Hindlimb muscle (tissue), 1 donor: ENCODE measurements at regions not wholly inside any gene's neighbourhood (a gene's known extent, or its start where the extent isn't known, plus 50 kb on each side); places are given as distances from the start of the nearest gene placed in this dataset.

Experiments used
- DNase-seq: peaks from one replicate; pipeline ENCODE4 v3.0.0-alpha.2; 2013

GRCh38 chr6:54718541-54719023 is 128.0 kb upstream of the FAM83B start:
- DNase-seq: no peak

GRCh38 chr6:54719131-54719530 is 127.4 kb upstream of the FAM83B start:
- DNase-seq: no peak

- no peak for DNase-seq
These were observed 126.9 kb upstream of the FAM83B start for GRCh38 chr6:54719633-54720032.

GRCh38 chr6:54722328-54722727 is 124.2 kb upstream of the FAM83B start:
- no peak for DNase-seq

GRCh38 chr6:54729716-54730115 is 116.9 kb upstream of the FAM83B start:
- no peak for DNase-seq

GRCh38 chr6:54730767-54731630 is 115.6 kb upstream of the FAM83B start:
- DNase-seq: no peak

GRCh38 chr6:54737247-54737646 is 109.3 kb upstream of the FAM83B start:
- DNase-seq: no peak

GRCh38 chr6:54747955-54748354 is 98.6 kb upstream of the FAM83B start:
- DNase-seq: no peak

GRCh38 chr6:54754406-54754805 is 92.2 kb upstream of the FAM83B start:
- DNase-seq: no peak

GRCh38 chr6:54758340-54758739 is 88.2 kb upstream of the FAM83B start:
- DNase-seq: no peak

GRCh38 chr6:54768494-54768893 is 78.1 kb upstream of the FAM83B start:
- DNase-seq: no peak

GRCh38 chr6:54770328-54770727 is 76.2 kb upstream of the FAM83B start:
- no peak for DNase-seq

GRCh38 chr6:54771968-54772367 is 74.6 kb upstream of the FAM83B start:
- DNase-seq: no peak

GRCh38 chr6:54772610-54773009 is 74.0 kb upstream of the FAM83B start:
- no peak for DNase-seq

- no peak for DNase-seq
These were observed 71.0 kb upstream of the FAM83B start for GRCh38 chr6:54775576-54775975.

- DNase-seq: no peak
These were observed 69.7 kb upstream of the FAM83B start for GRCh38 chr6:54776891-54777290.

- no peak for DNase-seq
These were observed 67.8 kb upstream of the FAM83B start for GRCh38 chr6:54778731-54779130.

- DNase-seq: no peak
These were observed 62.6 kb upstream of the FAM83B start for GRCh38 chr6:54784011-54784410.

- DNase-seq: no peak
These were observed 60.4 kb upstream of the FAM83B start for GRCh38 chr6:54786154-54786553.

GRCh38 chr6:54787825-54788224 is 58.7 kb upstream of the FAM83B start:
- DNase-seq: no peak
